RWPE2 (cell line): ENCODE measurements at regions not wholly inside any gene's neighbourhood (a gene's known extent, or its start where the extent isn't known, plus 50 kb on each side); places are given as distances from the start of the nearest gene placed in this dataset.

Experiments
- ATAC-seq: fragments of 200-7000 bp; cut with Tn5 transposase; 3 replicates; pipeline ENCODE4 v1.9.1; 2021; ENCODE audit warnings: low read depth
- DNase-seq: peaks from one replicate; pipeline ENCODE4 v3.0.0-alpha.2; 2020; ENCODE audit warnings: low spot score
- H3K27ac ChIP-seq: fragments of 450-650 bp; 2 replicates; pipeline ENCODE4 v1.5.1; 2017; ENCODE audit warnings: mild to moderate bottlenecking; ENCODE audit not compliant: poor library complexity, severe bottlenecking
- H3K27me3 ChIP-seq: fragments of 250-450 bp; sonication (Bioruptor Pico); 2 replicates; pipeline ENCODE4 v1.5.1; 2021; ENCODE audit warnings: mild to moderate bottlenecking, moderate library complexity; ENCODE audit not compliant: insufficient read depth, poor library complexity, severe bottlenecking
- H3K36me3 ChIP-seq: fragments of 250-450 bp; sonication (Bioruptor Pico); 2 replicates; pipeline ENCODE4 v1.5.1; 2020; ENCODE audit warnings: low read depth, mild to moderate bottlenecking, moderate library complexity
- H3K4me1 ChIP-seq: fragments of 250-450 bp; sonication (Bioruptor Pico); 2 replicates; pipeline ENCODE4 v1.5.1; 2021; ENCODE audit warnings: mild to moderate bottlenecking, moderate library complexity; ENCODE audit not compliant: insufficient read depth, poor library complexity, severe bottlenecking
- H3K4me3 ChIP-seq: fragments of 250-450 bp; sonication (Bioruptor Pico); 2 replicates; pipeline ENCODE4 v1.5.1; 2021; ENCODE audit warnings: mild to moderate bottlenecking, moderate library complexity; ENCODE audit not compliant: severe bottlenecking
- H3K9me3 ChIP-seq: fragments of 250-450 bp; sonication (Bioruptor Pico); 2 replicates; pipeline ENCODE4 v1.5.1; 2021; ENCODE audit warnings: mild to moderate bottlenecking, moderate library complexity; ENCODE audit not compliant: severe bottlenecking
- CTCF ChIP-seq: fragments of 450-650 bp; IDR thresholded peaks from one replicate; pipeline ENCODE4 v1.5.1; 2017; ENCODE audit warnings: mild to moderate bottlenecking, moderate library complexity; ENCODE audit not compliant: poor library complexity, severe bottlenecking

GRCh38 chr9:3007326-3007725 lies 163.4 kb upstream of the PUM3 start:
- no peak for TF ChIP-seq CTCF
- H3K27me3 ChIP-seq = no peaks in the 10 kb centered on the region

GRCh38 chr9:3006851-3007250 lies 163.0 kb upstream of the PUM3 start:
- DNase-seq (no peak), ATAC-seq (no peak)
- Histone ChIP-seq H3K36me3 (no peaks in the 10 kb centered on the region), H3K4me1 (no peaks in the 10 kb centered on the region), H3K27me3 (no peaks in the 10 kb centered on the region), H3K4me3 (no peak overlapping the region), H3K27ac (no peak overlapping the region), H3K9me3 (no peaks in the 10 kb centered on the region)
- TF ChIP-seq CTCF = no peak

More at GRCh38 chr9:3007326-3007725, 163.4 kb upstream of the PUM3 start:
- DNase-seq (no peak), ATAC-seq (no peak)
- H3K4me1 ChIP-seq = no peaks in the 10 kb centered on the region
- H3K27ac ChIP-seq = no peak overlapping the region
- H3K9me3 ChIP-seq = no peaks in the 10 kb centered on the region
- H3K36me3 ChIP-seq = no peaks in the 10 kb centered on the region
- H3K4me3 ChIP-seq = no peak overlapping the region

GRCh38 chr9:3004572-3004971 lies 160.7 kb upstream of the PUM3 start:
- H3K4me1 ChIP-seq = peaks cover 4% of the 10 kb centered on the region
- ATAC-seq = no peak
- H3K36me3 ChIP-seq = no peaks in the 10 kb centered on the region
- H3K27ac ChIP-seq = no peak overlapping the region
- H3K9me3 ChIP-seq = no peaks in the 10 kb centered on the region
- TF ChIP-seq CTCF = no peak
- DNase-seq = no peak
- H3K4me3 ChIP-seq = no peak overlapping the region
- no peaks in the 10 kb centered on the region for H3K27me3 ChIP-seq

GRCh38 chr9:3001311-3001710 lies 157.4 kb upstream of the PUM3 start:
- no peak for TF ChIP-seq CTCF
- DNase-seq (no peak), ATAC-seq (no peak)
- H3K4me1 ChIP-seq = peaks cover 4% of the 10 kb centered on the region
- no peaks in the 10 kb centered on the region for H3K27me3 ChIP-seq
- no peaks in the 10 kb centered on the region for H3K9me3 ChIP-seq
- no peak overlapping the region for H3K4me3 ChIP-seq
- H3K36me3 ChIP-seq = no peaks in the 10 kb centered on the region
- no peak overlapping the region for H3K27ac ChIP-seq

- ATAC-seq (no peak), DNase-seq (no peak)
- H3K36me3 ChIP-seq = no peaks in the 10 kb centered on the region
- H3K27ac ChIP-seq = no peak overlapping the region
- peaks cover 1% of the 10 kb centered on the region for H3K27me3 ChIP-seq
- no peaks in the 10 kb centered on the region for H3K9me3 ChIP-seq
- no peak for TF ChIP-seq CTCF
- no peaks in the 10 kb centered on the region for H3K4me1 ChIP-seq
- no peak overlapping the region for H3K4me3 ChIP-seq
Measured at GRCh38 chr9:2992427-2992826, 148.5 kb upstream of the PUM3 start.
